HL-60 (cell line): ENCODE measurements at regions not wholly inside any gene's neighbourhood (a gene's known extent, or its start where the extent isn't known, plus 50 kb on each side); places are given as distances from the start of the nearest gene placed in this dataset.

Experiments used
- DNase-seq, 2 experiments: peaks; one replicate each; pipeline ENCODE4 v3.0.0-alpha.2; 2010 to 2020; ENCODE audit warnings: low read depth in 1 of 2, low spot score in 1 of 2
- H3K27ac ChIP-seq: fragments of 250-450 bp; sonication (Bioruptor Pico); replicated peaks from 2 replicates; pipeline ENCODE4 v1.5.1; 2020; ENCODE audit warnings: mild to moderate bottlenecking, moderate library complexity
- H3K27me3 ChIP-seq: fragments of 250-450 bp; sonication (Bioruptor Pico); 2 replicates; pipeline ENCODE4 v1.5.1; 2021; ENCODE audit warnings: mild to moderate bottlenecking, moderate library complexity; ENCODE audit not compliant: insufficient read depth, poor library complexity, severe bottlenecking
- H3K4me3 ChIP-seq: replicated peaks from 2 replicates; pipeline ENCODE4 v1.5.1; 2011; ENCODE audit warnings: mild to moderate bottlenecking, control low read depth, low read length; ENCODE audit not compliant: insufficient read depth
- CTCF ChIP-seq: IDR thresholded peaks from one replicate; pipeline ENCODE4 v1.5.1; 2011; ENCODE audit warnings: low read length, control low read depth, inconsistent platforms; ENCODE audit not compliant: insufficient read depth
- GABPA ChIP-seq: IDR thresholded peaks from 2 replicates; pipeline ENCODE4 v1.6.1; 2012; ENCODE audit warnings: low read depth
- POLR2AphosphoS5 ChIP-seq: IDR thresholded peaks from 2 replicates; pipeline ENCODE4 v1.6.1; 2012; ENCODE audit warnings: low read depth
- REST ChIP-seq: IDR thresholded peaks from 2 replicates; pipeline ENCODE4 v1.6.1; 2012; ENCODE audit warnings: low read depth; ENCODE audit not compliant: insufficient replicate concordance
- SPI1 ChIP-seq: IDR thresholded peaks from 2 replicates; pipeline ENCODE4 v1.6.1; 2012; ENCODE audit warnings: low read depth, mild to moderate bottlenecking, borderline replicate concordance

- no peak for TF ChIP-seq GABPA
- TF ChIP-seq REST, result no peak
- TF ChIP-seq POLR2AphosphoS5, result no peak
- no peak for TF ChIP-seq CTCF
- TF ChIP-seq SPI1, result no peak
- peaks cover 2% of the 10 kb centered on the region for H3K27me3 ChIP-seq
- no peak for DNase-seq
- H3K4me3 ChIP-seq, result no peak overlapping the region
- no peak overlapping the region for H3K27ac ChIP-seq
Measured at GRCh38 chr9:78680196-78680595, 383.3 kb downstream of the PSAT1 start.

- H3K4me3 ChIP-seq, result no peak overlapping the region
- H3K27ac ChIP-seq, result no peak overlapping the region
- DNase-seq, result no peak
- H3K27me3 ChIP-seq, result peaks cover 2% of the 10 kb centered on the region
- TF ChIP-seq GABPA (no peak), POLR2AphosphoS5 (no peak), CTCF (no peak), REST (no peak), SPI1 (no peak)
Measured at GRCh38 chr9:78682216-78682615, 385.3 kb downstream of the PSAT1 start.

GRCh38 chr9:78685471-78685870, 388.5 kb downstream of the PSAT1 start:
- DNase-seq, result no peak
- TF ChIP-seq REST, result no peak
- no peak for TF ChIP-seq GABPA
- TF ChIP-seq SPI1, result no peak
- TF ChIP-seq CTCF, result no peak
- TF ChIP-seq POLR2AphosphoS5, result no peak
- Histone ChIP-seq H3K4me3 (no peak overlapping the region), H3K27me3 (no peaks in the 10 kb centered on the region), H3K27ac (no peak overlapping the region)
